HG03045 (cell line): ENCODE measurements at regions not wholly inside any gene's neighbourhood (a gene's known extent, or its start where the extent isn't known, plus 50 kb on each side); places are given as distances from the start of the nearest gene placed in this dataset.

Source experiments
- ATAC-seq: cut with Tn5 transposase; IDR thresholded peaks from one replicate; pipeline ENCODE4 v1.9.1; 2021; ENCODE audit warnings: mild to moderate bottlenecking, moderate library complexity; ENCODE audit not compliant: unreplicated experiment

- no peak for ATAC-seq
Observed at GRCh38 chr13:21316376-21316775, 139.9 kb downstream of the MRPL57 start.

GRCh38 chr13:21318891-21319532 is 140.1 kb downstream of the ZDHHC20 start:
- ATAC-seq: no peak

- no peak for ATAC-seq
Observed at GRCh38 chr13:21319869-21320641, 139.0 kb downstream of the ZDHHC20 start.

- no peak for ATAC-seq
Observed at GRCh38 chr13:21320642-21321034, 138.5 kb downstream of the ZDHHC20 start.

DNA sequence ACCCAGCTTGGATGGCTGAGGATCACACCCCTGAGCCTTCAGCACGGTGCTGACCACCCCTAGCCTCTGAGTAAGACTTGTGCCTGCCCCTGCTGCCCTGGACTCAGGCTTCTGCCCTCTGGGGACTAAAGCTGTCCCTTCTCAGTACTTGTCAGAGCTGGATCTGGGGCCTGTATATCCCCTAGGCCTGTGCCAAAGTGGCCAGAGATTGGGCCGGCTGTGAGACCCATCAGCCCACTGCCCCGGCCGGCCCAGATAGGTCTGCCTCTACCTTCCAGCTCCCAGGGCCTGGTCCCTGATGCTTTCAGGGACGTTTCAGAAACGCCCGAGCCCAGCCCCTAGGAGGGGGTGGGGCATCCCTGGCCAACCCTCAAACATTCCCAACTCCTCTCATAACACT is 137.8 kb downstream of the ZDHHC20 start:
- ATAC-seq: no peak

DNA sequence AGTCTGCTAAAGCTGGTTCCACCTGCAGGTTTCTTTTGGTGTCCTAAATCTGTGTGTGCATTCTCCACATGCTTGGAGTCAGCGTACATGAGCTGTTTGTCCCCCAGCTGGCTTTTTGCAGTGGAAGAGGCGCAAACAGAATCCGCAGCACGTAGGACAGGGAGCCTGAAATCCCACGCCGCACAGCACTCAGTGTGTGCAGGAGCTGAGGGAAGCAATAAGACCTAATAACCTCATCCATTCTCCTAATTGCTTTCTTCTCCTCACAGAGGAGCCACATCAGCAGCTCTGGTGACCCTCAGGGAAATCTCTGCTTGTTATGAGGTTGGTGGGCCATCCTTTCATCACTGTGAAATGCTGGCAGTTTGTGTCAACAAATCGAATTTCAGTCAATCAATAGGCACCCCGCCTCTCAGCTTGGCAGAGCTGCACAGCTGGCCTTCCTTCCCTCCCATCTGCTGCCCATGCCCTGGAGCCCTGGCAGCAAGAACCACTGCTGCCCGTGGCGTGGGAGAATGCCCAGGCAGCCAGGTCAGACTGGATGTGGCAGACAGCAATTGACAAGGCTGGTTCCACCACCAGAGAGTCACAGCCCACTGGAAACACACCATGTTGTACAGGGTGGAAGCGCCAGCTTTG is 136.7 kb downstream of the ZDHHC20 start:
- ATAC-seq: no peak
